ENCODE measurements at regions not wholly inside any gene's neighbourhood (a gene's known extent, or its start where the extent isn't known, plus 50 kb on each side); places are given as distances from the start of the nearest gene placed in this dataset.

DNA sequence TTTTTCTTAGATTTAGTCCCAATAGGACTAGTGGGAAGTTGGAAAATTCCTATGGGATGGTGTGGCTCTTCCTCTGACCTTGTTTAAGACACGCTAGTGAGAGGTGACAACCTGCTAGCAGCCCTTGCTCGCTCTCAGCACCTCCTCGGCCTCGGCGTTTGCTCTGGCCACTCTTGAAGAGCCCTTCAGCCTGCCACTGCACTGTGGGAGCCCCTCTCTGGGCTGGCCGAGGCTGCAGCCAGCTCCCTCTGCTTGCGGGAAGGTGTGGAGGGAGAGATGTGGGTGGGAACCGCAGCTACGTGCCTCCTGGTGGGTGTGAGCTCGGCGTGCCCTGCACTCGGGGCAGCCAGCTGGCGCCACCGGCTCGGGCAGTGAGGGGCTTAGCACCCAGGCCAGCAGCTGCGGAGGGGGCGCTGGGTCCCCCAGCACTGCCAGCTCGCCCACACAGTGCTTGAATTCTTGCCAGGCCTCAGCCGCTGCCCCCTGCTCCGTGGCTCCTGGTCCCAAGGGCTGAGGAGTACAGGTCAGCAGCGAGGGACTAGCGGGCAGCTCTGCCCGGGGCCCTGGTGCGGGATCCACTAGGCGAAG is 254.5 kb upstream of the ANKRD55 start:
- TF ChIP-seq POLR2A (IDR thresholded peaks at IDR 0.05; ENCODE audit: low read depth, low read length) (no peak), PAX5 (IDR thresholded peaks at IDR 0.05; ENCODE audit: insufficient read depth, low read length, severe bottlenecking) (no peak), POU2F2 (IDR thresholded peaks at IDR 0.05; ENCODE audit: low read depth, low read length) (no peak), TAF1 (IDR thresholded peaks at IDR 0.05; ENCODE audit: low read depth, low read length) (no peak), SPI1 (IDR thresholded peaks at IDR 0.05; ENCODE audit: low read depth, low read length) (no peak), POLR2AphosphoS5 (IDR thresholded peaks at IDR 0.05; ENCODE audit: low read depth, low read length) (no peak)
- FAIRE-seq, result no peak
- DNase-seq (ENCODE audit: insufficient read length, low spot score), result no peak

DNA sequence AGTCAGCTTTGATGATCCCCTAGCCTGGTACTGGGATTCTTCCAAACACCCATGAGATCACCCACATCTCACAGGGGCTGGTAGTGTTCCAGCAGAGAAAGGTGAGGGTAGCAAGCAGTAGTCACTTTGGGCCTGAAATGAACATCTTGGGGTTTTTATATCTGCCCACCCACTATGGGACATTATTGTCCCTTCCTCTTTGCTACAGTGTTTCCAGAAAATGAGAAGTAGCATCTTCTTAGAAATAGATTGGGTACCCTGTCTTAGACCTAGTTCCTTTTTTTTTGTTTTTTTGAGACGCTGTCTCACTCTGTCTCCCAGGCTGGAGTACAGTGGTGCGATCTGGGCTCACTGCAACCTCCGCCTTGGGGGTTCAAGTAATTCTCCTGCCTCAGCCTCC is 249.2 kb upstream of the ANKRD55 start:
- DNase-seq (ENCODE audit: insufficient read length, low spot score) (no peak), FAIRE-seq (no peak)
- TF ChIP-seq SPI1 (IDR thresholded peaks at IDR 0.05; ENCODE audit: low read depth, low read length) (no peak), PAX5 (IDR thresholded peaks at IDR 0.05; ENCODE audit: insufficient read depth, low read length, severe bottlenecking) (no peak), TAF1 (IDR thresholded peaks at IDR 0.05; ENCODE audit: low read depth, low read length) (no peak), POU2F2 (IDR thresholded peaks at IDR 0.05; ENCODE audit: low read depth, low read length) (no peak), POLR2AphosphoS5 (IDR thresholded peaks at IDR 0.05; ENCODE audit: low read depth, low read length) (no peak), POLR2A (IDR thresholded peaks at IDR 0.05; ENCODE audit: low read depth, low read length) (no peak)

DNA sequence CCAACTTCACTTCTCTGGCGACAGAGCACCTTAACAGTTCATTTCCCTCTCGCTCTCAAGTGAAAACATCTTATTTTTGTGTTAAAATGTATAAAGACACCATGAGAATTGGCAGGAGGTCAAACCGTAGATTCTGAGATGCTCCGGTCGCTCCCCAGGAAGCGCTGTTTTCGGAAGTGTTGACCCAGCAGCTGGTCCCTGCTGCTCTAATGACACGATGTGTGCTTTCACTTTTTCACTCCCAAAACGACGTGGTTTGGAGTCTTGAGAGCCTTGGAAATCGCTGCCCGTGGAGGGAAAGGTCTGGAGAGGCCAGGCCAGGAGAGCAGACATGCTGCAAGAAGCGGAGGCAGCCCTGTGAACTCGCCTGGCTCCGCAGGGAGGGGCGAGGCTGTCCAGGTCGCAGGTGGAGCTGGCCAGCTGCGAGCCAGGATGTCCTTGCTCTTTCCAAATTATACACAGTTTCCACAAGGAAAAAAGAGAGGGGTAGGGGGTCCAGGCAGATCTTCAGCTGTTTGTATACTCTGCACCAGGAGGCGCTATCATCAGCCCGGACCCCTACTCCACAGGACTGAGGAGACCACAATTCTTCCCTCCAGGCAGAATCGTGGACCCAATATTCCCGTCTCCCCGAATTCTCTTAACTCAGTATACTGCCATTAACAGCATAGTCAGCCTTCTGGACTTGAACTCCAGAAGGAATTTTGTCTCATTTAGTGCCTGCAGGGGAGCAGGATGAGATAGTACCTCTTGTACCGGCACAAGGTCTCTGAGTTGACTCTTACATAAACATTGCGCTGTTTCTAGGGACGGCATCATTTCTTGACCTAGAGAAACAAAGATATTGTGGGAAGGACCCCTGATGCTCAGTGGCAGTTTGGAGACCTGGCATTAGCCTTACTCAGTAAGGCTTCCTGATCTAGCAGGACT is 248.6 kb upstream of the ANKRD55 start:
- FAIRE-seq, result peak; percentile 54
- DNase-seq (ENCODE audit: insufficient read length, low spot score), result no peak
- TF ChIP-seq POLR2AphosphoS5 (IDR thresholded peaks at IDR 0.05; ENCODE audit: low read depth, low read length) (no peak), POU2F2 (IDR thresholded peaks at IDR 0.05; ENCODE audit: low read depth, low read length) (no peak), TAF1 (IDR thresholded peaks at IDR 0.05; ENCODE audit: low read depth, low read length) (no peak), PAX5 (IDR thresholded peaks at IDR 0.05; ENCODE audit: insufficient read depth, low read length, severe bottlenecking) (no peak), SPI1 (IDR thresholded peaks at IDR 0.05; ENCODE audit: low read depth, low read length) (no peak), POLR2A (IDR thresholded peaks at IDR 0.05; ENCODE audit: low read depth, low read length) (no peak)

DNA sequence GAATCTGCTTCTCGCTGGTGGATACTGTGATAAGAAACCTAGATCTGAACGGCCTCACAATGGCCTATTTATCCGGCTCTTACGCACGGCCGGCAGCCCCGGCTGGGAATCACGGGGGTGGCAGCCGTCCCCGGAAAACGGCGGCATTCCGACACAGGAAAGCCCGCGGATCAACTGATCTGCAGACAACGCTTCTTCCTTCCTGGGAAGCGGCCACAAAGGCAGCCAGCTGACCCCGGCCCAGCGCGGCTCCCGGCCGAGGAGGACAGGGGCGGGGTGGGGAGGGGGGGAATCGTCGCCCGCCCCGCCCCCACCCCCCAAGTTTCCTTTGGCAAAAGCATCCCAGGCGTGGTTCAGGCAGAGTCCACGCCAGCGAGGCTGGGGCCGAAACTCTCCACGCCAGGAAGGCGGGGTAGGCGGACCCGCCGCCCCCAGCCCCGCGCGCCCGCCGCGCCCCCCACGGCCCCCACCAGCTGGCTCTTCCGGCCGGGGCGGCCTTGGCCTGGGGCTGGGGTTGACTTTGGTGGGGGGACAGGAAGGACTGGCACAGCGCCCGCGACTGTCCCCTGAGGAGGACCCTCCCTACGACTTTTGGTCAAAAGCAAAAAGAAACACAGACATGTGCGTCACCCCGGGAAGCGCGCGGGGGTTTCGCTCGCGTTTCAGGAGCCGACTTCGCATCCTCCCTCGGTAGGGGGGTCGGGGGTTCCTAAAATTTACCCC is 247.7 kb upstream of the ANKRD55 start:
- FAIRE-seq, result no peak

DNA sequence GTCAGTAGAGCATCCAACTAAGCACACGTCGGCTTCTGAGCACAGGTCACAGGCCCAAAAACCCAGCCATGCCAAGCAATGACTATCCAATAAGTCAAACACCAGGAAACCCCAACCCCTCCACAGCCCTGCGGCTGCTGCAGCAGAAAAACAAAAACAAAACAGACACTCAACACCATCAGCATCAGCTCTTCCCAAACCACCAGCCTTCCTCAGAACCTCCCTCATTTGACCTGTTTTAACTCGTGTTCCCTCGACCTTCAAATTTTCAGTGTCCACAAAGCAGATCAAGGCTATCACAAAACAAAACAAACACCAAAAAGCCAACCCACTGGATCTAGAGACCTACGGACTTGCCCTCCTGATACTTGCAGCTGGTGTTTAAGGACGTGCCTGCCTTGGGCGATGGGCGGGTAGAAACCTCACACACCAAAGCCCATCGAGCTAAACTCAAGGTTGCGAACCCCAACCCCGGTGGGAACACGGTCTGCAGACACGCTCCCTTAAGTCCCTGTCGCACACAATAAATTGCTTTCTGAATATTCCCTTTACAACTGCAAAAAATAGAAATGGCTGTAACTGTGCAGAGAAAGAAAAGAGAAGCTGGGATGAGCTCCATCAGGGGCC is 247.1 kb upstream of the ANKRD55 start:
- no peak for DNase-seq (ENCODE audit: insufficient read length, low spot score)
- peak; percentile 66 for FAIRE-seq

More for the DNA sequence above, 247.7 kb upstream of the ANKRD55 start:
- no peak for DNase-seq (ENCODE audit: insufficient read length, low spot score)
- TF ChIP-seq TAF1 (IDR thresholded peaks at IDR 0.05; ENCODE audit: low read depth, low read length), result no peak
- no peak for TF ChIP-seq POLR2A (IDR thresholded peaks at IDR 0.05; ENCODE audit: low read depth, low read length)
- no peak for TF ChIP-seq SPI1 (IDR thresholded peaks at IDR 0.05; ENCODE audit: low read depth, low read length)
- TF ChIP-seq POU2F2 (IDR thresholded peaks at IDR 0.05; ENCODE audit: low read depth, low read length), result no peak
- TF ChIP-seq PAX5 (IDR thresholded peaks at IDR 0.05; ENCODE audit: insufficient read depth, low read length, severe bottlenecking), result no peak
- TF ChIP-seq POLR2AphosphoS5 (IDR thresholded peaks at IDR 0.05; ENCODE audit: low read depth, low read length), result no peak

DNA sequence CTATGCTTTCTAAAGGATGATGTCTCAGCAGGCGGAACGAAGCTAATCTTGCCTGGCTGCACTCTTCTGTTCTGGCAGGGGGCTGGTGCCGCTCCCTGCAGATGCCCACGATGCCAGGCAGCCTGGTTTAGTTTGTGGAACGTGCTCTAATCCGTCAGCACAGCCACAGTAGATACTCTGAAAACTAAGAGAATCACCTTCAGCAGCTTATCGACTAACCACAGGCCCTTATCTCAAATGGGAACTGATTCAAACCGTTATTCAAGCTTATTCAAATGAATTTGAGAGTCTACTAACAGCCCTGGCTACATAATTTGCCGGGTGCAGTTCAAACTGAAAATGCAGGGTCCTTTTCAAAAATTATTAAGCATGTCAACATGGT is 246.6 kb upstream of the ANKRD55 start:
- FAIRE-seq (no peak), DNase-seq (ENCODE audit: insufficient read length, low spot score) (no peak)
- TF ChIP-seq POLR2A (IDR thresholded peaks at IDR 0.05; ENCODE audit: low read depth, low read length) (no peak), TAF1 (IDR thresholded peaks at IDR 0.05; ENCODE audit: low read depth, low read length) (no peak), PAX5 (IDR thresholded peaks at IDR 0.05; ENCODE audit: insufficient read depth, low read length, severe bottlenecking) (no peak)

More for the DNA sequence above, 247.1 kb upstream of the ANKRD55 start:
- TF ChIP-seq PAX5 (IDR thresholded peaks at IDR 0.05; ENCODE audit: insufficient read depth, low read length, severe bottlenecking) (no peak), SPI1 (IDR thresholded peaks at IDR 0.05; ENCODE audit: low read depth, low read length) (no peak), POLR2A (IDR thresholded peaks at IDR 0.05; ENCODE audit: low read depth, low read length) (no peak), POU2F2 (IDR thresholded peaks at IDR 0.05; ENCODE audit: low read depth, low read length) (no peak), POLR2AphosphoS5 (IDR thresholded peaks at IDR 0.05; ENCODE audit: low read depth, low read length) (no peak), TAF1 (IDR thresholded peaks at IDR 0.05; ENCODE audit: low read depth, low read length) (no peak)

DNA sequence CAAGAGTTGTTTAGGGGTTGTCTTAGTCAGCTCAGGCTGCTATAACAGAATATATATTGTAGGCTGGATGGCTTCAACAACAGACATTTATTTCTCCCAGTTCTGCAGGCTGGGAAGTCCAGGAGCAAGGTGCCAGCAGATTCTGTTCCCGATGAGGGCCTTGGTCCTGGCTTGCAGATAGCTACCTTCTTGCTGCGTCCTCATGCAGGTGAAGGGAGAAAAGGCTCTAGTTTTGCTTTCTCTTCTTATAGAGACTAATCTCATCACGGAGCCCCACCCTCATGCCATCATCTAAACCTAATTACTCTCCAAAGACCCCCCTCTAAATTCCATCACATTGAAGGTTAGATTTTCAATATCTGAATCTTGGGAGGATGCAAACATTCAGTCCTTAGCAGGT is 246.0 kb upstream of the ANKRD55 start:
- FAIRE-seq, result no peak
- no peak for DNase-seq (ENCODE audit: insufficient read length, low spot score)
- TF ChIP-seq POLR2AphosphoS5 (IDR thresholded peaks at IDR 0.05; ENCODE audit: low read depth, low read length) (no peak), PAX5 (IDR thresholded peaks at IDR 0.05; ENCODE audit: insufficient read depth, low read length, severe bottlenecking) (no peak), POLR2A (IDR thresholded peaks at IDR 0.05; ENCODE audit: low read depth, low read length) (no peak), TAF1 (IDR thresholded peaks at IDR 0.05; ENCODE audit: low read depth, low read length) (no peak), POU2F2 (IDR thresholded peaks at IDR 0.05; ENCODE audit: low read depth, low read length) (no peak), SPI1 (IDR thresholded peaks at IDR 0.05; ENCODE audit: low read depth, low read length) (no peak)

DNA sequence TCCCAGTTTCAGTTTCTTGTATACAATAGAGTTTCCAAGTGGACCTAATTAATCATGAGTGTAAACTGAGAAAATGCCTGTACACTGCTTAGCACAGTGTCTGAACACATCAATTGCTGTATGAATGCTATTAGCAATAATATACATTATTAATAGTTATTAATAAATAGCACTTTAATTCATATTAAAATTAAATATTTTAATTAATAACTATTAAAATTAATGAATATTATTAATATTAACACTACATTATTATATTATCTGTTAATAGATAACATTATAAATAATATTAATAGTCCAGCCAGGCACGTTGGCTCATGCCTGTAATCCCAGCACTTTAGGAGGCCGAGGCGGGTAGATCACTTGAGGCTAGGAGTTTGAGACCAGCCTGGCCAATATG is 244.9 kb upstream of the ANKRD55 start:
- no peak for DNase-seq (ENCODE audit: insufficient read length, low spot score)
- no peak for TF ChIP-seq TAF1 (IDR thresholded peaks at IDR 0.05; ENCODE audit: low read depth, low read length)
- no peak for FAIRE-seq

DNA sequence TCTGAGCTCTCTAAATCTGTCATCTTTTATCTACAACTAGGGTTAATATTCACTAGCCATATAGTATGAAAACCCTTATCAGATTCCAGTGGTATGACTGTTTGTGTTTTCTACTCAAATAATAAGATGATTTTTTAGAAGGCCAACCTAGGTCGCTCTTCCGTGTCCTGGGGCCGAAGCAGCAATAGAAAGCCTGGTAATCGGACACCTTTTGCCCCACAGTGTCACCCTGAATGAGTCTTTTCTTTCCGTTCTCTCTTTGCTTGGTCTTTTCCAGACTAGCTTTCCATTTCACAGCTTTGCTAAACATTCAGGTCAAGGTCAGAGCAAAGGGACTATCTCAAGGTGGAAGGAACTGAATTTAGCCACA is 243.3 kb upstream of the ANKRD55 start:
- no peak for FAIRE-seq
- TF ChIP-seq SPI1 (IDR thresholded peaks at IDR 0.05; ENCODE audit: low read depth, low read length) (no peak), POLR2AphosphoS5 (IDR thresholded peaks at IDR 0.05; ENCODE audit: low read depth, low read length) (no peak), POLR2A (IDR thresholded peaks at IDR 0.05; ENCODE audit: low read depth, low read length) (no peak), TAF1 (IDR thresholded peaks at IDR 0.05; ENCODE audit: low read depth, low read length) (no peak), PAX5 (IDR thresholded peaks at IDR 0.05; ENCODE audit: insufficient read depth, low read length, severe bottlenecking) (no peak), POU2F2 (IDR thresholded peaks at IDR 0.05; ENCODE audit: low read depth, low read length) (no peak)
- DNase-seq (ENCODE audit: insufficient read length, low spot score), result no peak

Measured in GM12891 (cell line).